ENCODE measurements at regions not wholly inside any gene's neighbourhood (a gene's known extent, or its start where the extent isn't known, plus 50 kb on each side); places are given as distances from the start of the nearest gene placed in this dataset.

GRCh38 chr19:28596561-28597071 lies 616.3 kb downstream of the UQCRFS1 start (continued):
- TF ChIP-seq ZNF169 (tag by site-specific recombination; IDR thresholded peaks at IDR 0.05) (no peak), ZBTB11 (tag by site-specific recombination; conservative IDR thresholded peaks at IDR 0.05; ENCODE audit: low read depth) (no peak), ZNF830 (tag by site-specific recombination; IDR thresholded peaks at IDR 0.05; ENCODE audit: low read depth) (no peak), AEBP2 (tag by site-specific recombination; IDR thresholded peaks at IDR 0.05; ENCODE audit: borderline replicate concordance) (no peak), KLF17 (tag by site-specific recombination; IDR thresholded peaks at IDR 0.05) (no peak; the same call in 1 of the 2 replicates), REST (tag by site-specific recombination; IDR thresholded peaks at IDR 0.05) (no peak), HOXC10 (CRISPR knock-in tag; IDR thresholded peaks at IDR 0.05) (no peak), GLI4 (tag by site-specific recombination; IDR thresholded peaks at IDR 0.05) (no peak), ZNF114 (tag by site-specific recombination; IDR thresholded peaks at IDR 0.05) (no peak), ZNF2 (tag by site-specific recombination; IDR thresholded peaks at IDR 0.05) (peak; percentile 55; the same call in 1 of the 2 replicates), ZNF112 (tag by site-specific recombination; IDR thresholded peaks at IDR 0.05) (no peak), EGR2 (tag by site-specific recombination; IDR thresholded peaks at IDR 0.05; ENCODE audit: low read depth) (no peak), ZFP37 (tag by site-specific recombination; IDR thresholded peaks at IDR 0.05) (no peak), ZNF148 (tag by site-specific recombination; IDR thresholded peaks at IDR 0.05; ENCODE audit: borderline replicate concordance) (no peak), ZNF16 (tag by site-specific recombination; IDR thresholded peaks at IDR 0.05; ENCODE audit: low read depth) (no peak), ZNF513 (tag by site-specific recombination; IDR thresholded peaks at IDR 0.05) (no peak), ZNF140 (tag by site-specific recombination; IDR thresholded peaks at IDR 0.05) (no peak), ZNF596 (tag by site-specific recombination; IDR thresholded peaks at IDR 0.05) (peak; percentile 73)
